WTC11 (cell line): ENCODE measurements at regions not wholly inside any gene's neighbourhood (a gene's known extent, or its start where the extent isn't known, plus 50 kb on each side); places are given as distances from the start of the nearest gene placed in this dataset.

Experiments used
- CTCF ChIP-seq: fragments of 200-600 bp; IDR thresholded peaks from 2 replicates; pipeline ENCODE4 v1.8.0; 2022; ENCODE audit warnings: antibody characterized with exemption
- ETV6 ChIP-seq: sonication (generic); formaldehyde crosslinking; IDR thresholded peaks from 2 replicates; pipeline ENCODE4 v1.8.1; 2022; ENCODE audit warnings: mild to moderate bottlenecking, missing genetic modification reagents
- FOXJ3 ChIP-seq: sonication (generic); formaldehyde crosslinking; IDR thresholded peaks from 2 replicates; pipeline ENCODE4 v1.9.0; 2021; ENCODE audit warnings: missing genetic modification reagents, mild to moderate bottlenecking, borderline replicate concordance
- GABPB1 ChIP-seq: sonication (generic); formaldehyde crosslinking; IDR thresholded peaks from 2 replicates; pipeline ENCODE4 v1.8.1; 2023; ENCODE audit warnings: mild to moderate bottlenecking, missing genetic modification reagents
- JUN ChIP-seq: sonication (generic); formaldehyde crosslinking; IDR thresholded peaks from 2 replicates; pipeline ENCODE4 v1.8.0; 2023; ENCODE audit warnings: mild to moderate bottlenecking, missing genetic modification reagents
- NFYB ChIP-seq: sonication (generic); formaldehyde crosslinking; conservative IDR thresholded peaks from 2 replicates; pipeline ENCODE4 v1.8.0; 2022; ENCODE audit warnings: low read depth, missing genetic modification reagents
- TP53 ChIP-seq: sonication (generic); formaldehyde crosslinking; IDR thresholded peaks from 2 replicates; pipeline ENCODE4 v1.8.1; 2023; ENCODE audit warnings: mild to moderate bottlenecking, missing genetic modification reagents
- ZBTB43 ChIP-seq: sonication (generic); formaldehyde crosslinking; IDR thresholded peaks from 2 replicates; pipeline ENCODE4 v1.8.1; 2023; ENCODE audit warnings: mild to moderate bottlenecking, missing genetic modification reagents
- ZNF263 ChIP-seq: sonication (generic); formaldehyde crosslinking; IDR thresholded peaks from 2 replicates; pipeline ENCODE4 v1.8.1; 2022; ENCODE audit warnings: low read depth, mild to moderate bottlenecking, moderate library complexity, missing genetic modification reagents
- ZNF423 ChIP-seq: fragments of 250-450 bp; sonication (Bioruptor Pico); IDR thresholded peaks from 2 replicates; pipeline ENCODE4 v2.1.2; 2022; ENCODE audit warnings: mild to moderate bottlenecking, moderate library complexity
- TF ChIP-seq, protein P1 (sequence below): sonication (generic); formaldehyde crosslinking; conservative IDR thresholded peaks from 2 replicates; pipeline ENCODE4 v1.8.1; 2022; ENCODE audit warnings: mild to moderate bottlenecking, missing genetic modification reagents
- TF ChIP-seq, protein P2 (sequence below): sonication (generic); formaldehyde crosslinking; IDR thresholded peaks from 2 replicates; pipeline ENCODE4 v1.8.1; 2023; ENCODE audit warnings: mild to moderate bottlenecking, missing genetic modification reagents, moderate library complexity
- TF ChIP-seq, protein P3 (sequence below): sonication (generic); formaldehyde crosslinking; IDR thresholded peaks from 2 replicates; pipeline ENCODE4 v1.8.1; 2023; ENCODE audit warnings: mild to moderate bottlenecking, missing genetic modification reagents, borderline replicate concordance
- TF ChIP-seq, protein P4 (sequence below): fragments of 250-450 bp; sonication (Bioruptor Pico); IDR thresholded peaks from 2 replicates; pipeline ENCODE4 v1.9.0; 2021; ENCODE audit warnings: mild to moderate bottlenecking

- TF ChIP-seq JUN (CRISPR knock-in tag): no peak
- no peak for TF ChIP-seq FOXJ3 (CRISPR knock-in tag)
- no peak for TF ChIP-seq CTCF
- TF ChIP-seq NFYB (CRISPR knock-in tag): no peak
- TF ChIP-seq ZNF263 (CRISPR knock-in tag): no peak
- no peak for TF ChIP-seq ZNF423
- TF ChIP-seq, protein P1, sequence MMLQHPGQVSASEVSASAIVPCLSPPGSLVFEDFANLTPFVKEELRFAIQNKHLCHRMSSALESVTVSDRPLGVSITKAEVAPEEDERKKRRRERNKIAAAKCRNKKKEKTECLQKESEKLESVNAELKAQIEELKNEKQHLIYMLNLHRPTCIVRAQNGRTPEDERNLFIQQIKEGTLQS (CRISPR knock-in tag): no peak
- TF ChIP-seq, protein P2, sequence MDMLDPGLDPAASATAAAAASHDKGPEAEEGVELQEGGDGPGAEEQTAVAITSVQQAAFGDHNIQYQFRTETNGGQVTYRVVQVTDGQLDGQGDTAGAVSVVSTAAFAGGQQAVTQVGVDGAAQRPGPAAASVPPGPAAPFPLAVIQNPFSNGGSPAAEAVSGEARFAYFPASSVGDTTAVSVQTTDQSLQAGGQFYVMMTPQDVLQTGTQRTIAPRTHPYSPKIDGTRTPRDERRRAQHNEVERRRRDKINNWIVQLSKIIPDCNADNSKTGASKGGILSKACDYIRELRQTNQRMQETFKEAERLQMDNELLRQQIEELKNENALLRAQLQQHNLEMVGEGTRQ (CRISPR knock-in tag): no peak
- TF ChIP-seq TP53 (CRISPR knock-in tag): no peak
- TF ChIP-seq GABPB1 (CRISPR knock-in tag): no peak
- TF ChIP-seq, protein P3, sequence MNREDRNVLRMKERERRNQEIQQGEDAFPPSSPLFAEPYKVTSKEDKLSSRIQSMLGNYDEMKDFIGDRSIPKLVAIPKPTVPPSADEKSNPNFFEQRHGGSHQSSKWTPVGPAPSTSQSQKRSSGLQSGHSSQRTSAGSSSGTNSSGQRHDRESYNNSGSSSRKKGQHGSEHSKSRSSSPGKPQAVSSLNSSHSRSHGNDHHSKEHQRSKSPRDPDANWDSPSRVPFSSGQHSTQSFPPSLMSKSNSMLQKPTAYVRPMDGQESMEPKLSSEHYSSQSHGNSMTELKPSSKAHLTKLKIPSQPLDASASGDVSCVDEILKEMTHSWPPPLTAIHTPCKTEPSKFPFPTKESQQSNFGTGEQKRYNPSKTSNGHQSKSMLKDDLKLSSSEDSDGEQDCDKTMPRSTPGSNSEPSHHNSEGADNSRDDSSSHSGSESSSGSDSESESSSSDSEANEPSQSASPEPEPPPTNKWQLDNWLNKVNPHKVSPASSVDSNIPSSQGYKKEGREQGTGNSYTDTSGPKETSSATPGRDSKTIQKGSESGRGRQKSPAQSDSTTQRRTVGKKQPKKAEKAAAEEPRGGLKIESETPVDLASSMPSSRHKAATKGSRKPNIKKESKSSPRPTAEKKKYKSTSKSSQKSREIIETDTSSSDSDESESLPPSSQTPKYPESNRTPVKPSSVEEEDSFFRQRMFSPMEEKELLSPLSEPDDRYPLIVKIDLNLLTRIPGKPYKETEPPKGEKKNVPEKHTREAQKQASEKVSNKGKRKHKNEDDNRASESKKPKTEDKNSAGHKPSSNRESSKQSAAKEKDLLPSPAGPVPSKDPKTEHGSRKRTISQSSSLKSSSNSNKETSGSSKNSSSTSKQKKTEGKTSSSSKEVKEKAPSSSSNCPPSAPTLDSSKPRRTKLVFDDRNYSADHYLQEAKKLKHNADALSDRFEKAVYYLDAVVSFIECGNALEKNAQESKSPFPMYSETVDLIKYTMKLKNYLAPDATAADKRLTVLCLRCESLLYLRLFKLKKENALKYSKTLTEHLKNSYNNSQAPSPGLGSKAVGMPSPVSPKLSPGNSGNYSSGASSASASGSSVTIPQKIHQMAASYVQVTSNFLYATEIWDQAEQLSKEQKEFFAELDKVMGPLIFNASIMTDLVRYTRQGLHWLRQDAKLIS (CRISPR knock-in tag): no peak
- TF ChIP-seq, protein P4, sequence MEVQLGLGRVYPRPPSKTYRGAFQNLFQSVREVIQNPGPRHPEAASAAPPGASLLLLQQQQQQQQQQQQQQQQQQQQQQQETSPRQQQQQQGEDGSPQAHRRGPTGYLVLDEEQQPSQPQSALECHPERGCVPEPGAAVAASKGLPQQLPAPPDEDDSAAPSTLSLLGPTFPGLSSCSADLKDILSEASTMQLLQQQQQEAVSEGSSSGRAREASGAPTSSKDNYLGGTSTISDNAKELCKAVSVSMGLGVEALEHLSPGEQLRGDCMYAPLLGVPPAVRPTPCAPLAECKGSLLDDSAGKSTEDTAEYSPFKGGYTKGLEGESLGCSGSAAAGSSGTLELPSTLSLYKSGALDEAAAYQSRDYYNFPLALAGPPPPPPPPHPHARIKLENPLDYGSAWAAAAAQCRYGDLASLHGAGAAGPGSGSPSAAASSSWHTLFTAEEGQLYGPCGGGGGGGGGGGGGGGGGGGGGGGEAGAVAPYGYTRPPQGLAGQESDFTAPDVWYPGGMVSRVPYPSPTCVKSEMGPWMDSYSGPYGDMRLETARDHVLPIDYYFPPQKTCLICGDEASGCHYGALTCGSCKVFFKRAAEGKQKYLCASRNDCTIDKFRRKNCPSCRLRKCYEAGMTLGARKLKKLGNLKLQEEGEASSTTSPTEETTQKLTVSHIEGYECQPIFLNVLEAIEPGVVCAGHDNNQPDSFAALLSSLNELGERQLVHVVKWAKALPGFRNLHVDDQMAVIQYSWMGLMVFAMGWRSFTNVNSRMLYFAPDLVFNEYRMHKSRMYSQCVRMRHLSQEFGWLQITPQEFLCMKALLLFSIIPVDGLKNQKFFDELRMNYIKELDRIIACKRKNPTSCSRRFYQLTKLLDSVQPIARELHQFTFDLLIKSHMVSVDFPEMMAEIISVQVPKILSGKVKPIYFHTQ (CRISPR knock-in tag): no peak
- no peak for TF ChIP-seq ETV6 (CRISPR knock-in tag)
- no peak for TF ChIP-seq ZBTB43
Observed at GRCh38 chr10:44105696-44106095, 279.2 kb downstream of the CXCL12 start.
